ENCODE measurements at regions not wholly inside any gene's neighbourhood (a gene's known extent, or its start where the extent isn't known, plus 50 kb on each side); places are given as distances from the start of the nearest gene placed in this dataset.

DNA sequence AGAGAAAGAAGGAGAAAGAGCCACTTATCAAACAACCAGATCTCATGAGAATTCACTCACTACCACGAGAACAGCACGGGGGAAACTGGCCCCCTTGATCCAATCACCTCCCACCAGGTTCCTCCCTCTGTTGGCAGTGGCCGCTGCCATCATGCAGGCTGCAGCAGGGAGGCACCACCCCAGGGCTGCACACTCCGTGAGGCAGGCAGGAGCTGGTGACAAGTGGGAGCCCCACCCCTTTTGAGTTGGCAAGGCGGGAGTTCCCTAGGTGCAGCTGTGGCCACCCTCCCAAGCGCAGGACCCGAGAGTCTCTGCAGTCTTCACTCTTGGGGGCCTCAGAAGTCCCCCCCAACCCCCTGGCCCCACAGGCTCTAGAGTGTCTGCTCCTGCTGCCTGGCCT lies 83.9 kb upstream of the GJB5 start:
- DNase-seq (ENCODE audit: low read depth in 1 of 2, low spot score in 1 of 2), result no peak
- TF ChIP-seq, protein P1, sequence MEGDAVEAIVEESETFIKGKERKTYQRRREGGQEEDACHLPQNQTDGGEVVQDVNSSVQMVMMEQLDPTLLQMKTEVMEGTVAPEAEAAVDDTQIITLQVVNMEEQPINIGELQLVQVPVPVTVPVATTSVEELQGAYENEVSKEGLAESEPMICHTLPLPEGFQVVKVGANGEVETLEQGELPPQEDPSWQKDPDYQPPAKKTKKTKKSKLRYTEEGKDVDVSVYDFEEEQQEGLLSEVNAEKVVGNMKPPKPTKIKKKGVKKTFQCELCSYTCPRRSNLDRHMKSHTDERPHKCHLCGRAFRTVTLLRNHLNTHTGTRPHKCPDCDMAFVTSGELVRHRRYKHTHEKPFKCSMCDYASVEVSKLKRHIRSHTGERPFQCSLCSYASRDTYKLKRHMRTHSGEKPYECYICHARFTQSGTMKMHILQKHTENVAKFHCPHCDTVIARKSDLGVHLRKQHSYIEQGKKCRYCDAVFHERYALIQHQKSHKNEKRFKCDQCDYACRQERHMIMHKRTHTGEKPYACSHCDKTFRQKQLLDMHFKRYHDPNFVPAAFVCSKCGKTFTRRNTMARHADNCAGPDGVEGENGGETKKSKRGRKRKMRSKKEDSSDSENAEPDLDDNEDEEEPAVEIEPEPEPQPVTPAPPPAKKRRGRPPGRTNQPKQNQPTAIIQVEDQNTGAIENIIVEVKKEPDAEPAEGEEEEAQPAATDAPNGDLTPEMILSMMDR (IDR thresholded peaks at IDR 0.05; ENCODE audit: insufficient read depth, low read length), result no peak
- TF ChIP-seq GABPA (IDR thresholded peaks at IDR 0.05; ENCODE audit: low read depth), result no peak
- TF ChIP-seq, protein P2, sequence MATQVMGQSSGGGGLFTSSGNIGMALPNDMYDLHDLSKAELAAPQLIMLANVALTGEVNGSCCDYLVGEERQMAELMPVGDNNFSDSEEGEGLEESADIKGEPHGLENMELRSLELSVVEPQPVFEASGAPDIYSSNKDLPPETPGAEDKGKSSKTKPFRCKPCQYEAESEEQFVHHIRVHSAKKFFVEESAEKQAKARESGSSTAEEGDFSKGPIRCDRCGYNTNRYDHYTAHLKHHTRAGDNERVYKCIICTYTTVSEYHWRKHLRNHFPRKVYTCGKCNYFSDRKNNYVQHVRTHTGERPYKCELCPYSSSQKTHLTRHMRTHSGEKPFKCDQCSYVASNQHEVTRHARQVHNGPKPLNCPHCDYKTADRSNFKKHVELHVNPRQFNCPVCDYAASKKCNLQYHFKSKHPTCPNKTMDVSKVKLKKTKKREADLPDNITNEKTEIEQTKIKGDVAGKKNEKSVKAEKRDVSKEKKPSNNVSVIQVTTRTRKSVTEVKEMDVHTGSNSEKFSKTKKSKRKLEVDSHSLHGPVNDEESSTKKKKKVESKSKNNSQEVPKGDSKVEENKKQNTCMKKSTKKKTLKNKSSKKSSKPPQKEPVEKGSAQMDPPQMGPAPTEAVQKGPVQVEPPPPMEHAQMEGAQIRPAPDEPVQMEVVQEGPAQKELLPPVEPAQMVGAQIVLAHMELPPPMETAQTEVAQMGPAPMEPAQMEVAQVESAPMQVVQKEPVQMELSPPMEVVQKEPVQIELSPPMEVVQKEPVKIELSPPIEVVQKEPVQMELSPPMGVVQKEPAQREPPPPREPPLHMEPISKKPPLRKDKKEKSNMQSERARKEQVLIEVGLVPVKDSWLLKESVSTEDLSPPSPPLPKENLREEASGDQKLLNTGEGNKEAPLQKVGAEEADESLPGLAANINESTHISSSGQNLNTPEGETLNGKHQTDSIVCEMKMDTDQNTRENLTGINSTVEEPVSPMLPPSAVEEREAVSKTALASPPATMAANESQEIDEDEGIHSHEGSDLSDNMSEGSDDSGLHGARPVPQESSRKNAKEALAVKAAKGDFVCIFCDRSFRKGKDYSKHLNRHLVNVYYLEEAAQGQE (IDR thresholded peaks at IDR 0.05; ENCODE audit: insufficient replicate concordance, low read depth), result no peak
- no peak for TF ChIP-seq SPI1 (IDR thresholded peaks at IDR 0.05; ENCODE audit: borderline replicate concordance, low read depth)
- no peak for TF ChIP-seq POLR2AphosphoS5 (IDR thresholded peaks at IDR 0.05; ENCODE audit: low read depth)
- H3K27me3 ChIP-seq (ENCODE audit: insufficient read depth, poor library complexity, severe bottlenecking), result no peaks in the 10 kb centered on the region
- no peak overlapping the region for H3K27ac ChIP-seq (replicated peaks)
- no peak overlapping the region for H3K4me3 ChIP-seq (replicated peaks; ENCODE audit: insufficient read depth, low read length)

DNA sequence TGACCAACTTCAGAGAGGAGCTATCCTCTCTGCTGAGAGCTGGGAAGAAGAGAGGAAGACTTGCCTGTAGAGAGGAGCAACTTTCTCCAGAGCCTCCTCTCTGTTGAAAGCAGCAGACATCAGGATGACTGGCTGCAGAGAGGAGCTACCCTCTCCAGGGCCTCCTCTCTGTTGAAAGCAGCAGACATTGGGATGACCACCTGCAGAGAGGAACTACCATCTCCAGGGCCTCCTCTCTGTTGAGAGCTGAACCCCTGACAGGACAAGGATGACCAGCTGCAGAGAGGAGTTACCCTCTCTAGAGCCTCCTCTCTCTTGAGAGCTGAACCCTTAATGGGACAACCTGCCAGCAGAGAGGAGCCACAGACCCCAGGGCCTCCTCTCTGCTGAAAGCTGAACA lies 83.0 kb upstream of the GJB5 start:
- no peaks in the 10 kb centered on the region for H3K27me3 ChIP-seq (ENCODE audit: insufficient read depth, poor library complexity, severe bottlenecking)
- TF ChIP-seq GABPA (IDR thresholded peaks at IDR 0.05; ENCODE audit: low read depth) (no peak), POLR2AphosphoS5 (IDR thresholded peaks at IDR 0.05; ENCODE audit: low read depth) (no peak), SPI1 (IDR thresholded peaks at IDR 0.05; ENCODE audit: borderline replicate concordance, low read depth) (no peak)
- TF ChIP-seq, protein P2 (IDR thresholded peaks at IDR 0.05; ENCODE audit: insufficient replicate concordance, low read depth), result no peak
- TF ChIP-seq, protein P1 (IDR thresholded peaks at IDR 0.05; ENCODE audit: insufficient read depth, low read length), result no peak

DNA sequence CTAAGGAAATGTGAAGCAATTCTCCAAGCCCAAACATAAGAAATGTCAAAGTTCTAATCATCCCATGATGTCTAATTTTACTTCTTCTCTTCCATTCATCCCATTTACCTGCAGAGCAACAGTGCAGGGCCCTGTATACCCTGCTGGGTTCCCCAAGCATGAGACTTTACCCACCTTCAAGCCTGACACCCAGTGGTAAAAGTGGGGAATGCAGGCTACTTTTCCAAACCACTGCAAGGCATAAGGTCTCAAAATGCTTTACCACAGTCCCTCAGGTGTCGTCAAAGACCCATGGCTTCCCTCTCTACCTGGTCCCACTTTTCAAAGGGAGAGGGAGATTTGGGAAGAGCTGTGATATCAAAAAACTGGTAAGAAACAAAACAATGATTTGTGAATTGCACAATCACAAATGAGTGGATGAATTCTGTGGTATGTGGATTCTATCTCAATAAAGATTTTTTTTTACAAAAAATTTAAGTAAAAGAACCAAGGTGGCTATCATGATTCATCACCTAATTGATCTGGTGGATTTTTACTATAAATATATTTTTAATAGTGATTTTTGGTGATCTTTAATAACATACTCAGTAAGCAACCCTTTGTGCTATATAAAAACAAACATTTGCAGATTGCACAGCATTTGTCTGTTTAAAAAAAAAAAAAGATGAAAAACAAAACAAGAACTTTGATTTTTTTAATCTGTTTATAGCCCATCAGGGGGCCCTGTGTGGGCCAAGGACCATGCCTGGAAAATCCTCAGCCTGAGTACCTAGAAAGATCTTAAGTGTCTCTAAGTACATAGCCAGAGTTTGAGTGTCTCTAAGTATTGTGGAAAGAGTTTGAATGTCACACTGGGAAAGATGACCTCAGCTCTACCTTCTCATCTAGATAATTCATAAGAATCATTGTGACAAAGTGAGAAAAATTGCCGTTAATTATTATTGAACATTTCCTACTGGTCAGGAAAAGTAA lies 73.1 kb upstream of the GJB5 start:
- H3K27me3 ChIP-seq (ENCODE audit: insufficient read depth, poor library complexity, severe bottlenecking), result no peaks in the 10 kb centered on the region
- peak; percentile 11 to 29 for DNase-seq (ENCODE audit: low read depth in 1 of 2, low spot score in 1 of 2)
- TF ChIP-seq, protein P1 (IDR thresholded peaks at IDR 0.05; ENCODE audit: insufficient read depth, low read length), result peak; percentile 80
- no peak for TF ChIP-seq POLR2AphosphoS5 (IDR thresholded peaks at IDR 0.05; ENCODE audit: low read depth)
- no peak overlapping the region for H3K4me3 ChIP-seq (replicated peaks; ENCODE audit: insufficient read depth, low read length)
- no peak overlapping the region for H3K27ac ChIP-seq (replicated peaks)

More for the DNA sequence above, 83.0 kb upstream of the GJB5 start:
- Histone ChIP-seq H3K27ac (replicated peaks) (no peak overlapping the region), H3K4me3 (replicated peaks; ENCODE audit: insufficient read depth, low read length) (no peak overlapping the region)
- no peak for DNase-seq (ENCODE audit: low read depth in 1 of 2, low spot score in 1 of 2)

Measured in HL-60 (cell line).